GM19438 (cell line): ENCODE measurements at regions not wholly inside any gene's neighbourhood (a gene's known extent, or its start where the extent isn't known, plus 50 kb on each side); places are given as distances from the start of the nearest gene placed in this dataset.
"Not testable (repeated sequence)": the region's sequence is repeated elsewhere in the genome, so short reads cannot be mapped to it uniquely, and the experiment has no call there.

ENCODE experiments used
- ATAC-seq: cut with Tn5 transposase; IDR thresholded peaks from one replicate; pipeline ENCODE4 v1.9.1; 2021; ENCODE audit warnings: low read depth; ENCODE audit not compliant: unreplicated experiment

GRCh38 chr3:10653866-10654611 is 148.7 kb upstream of the ATP2B2 start:
- ATAC-seq = no peak

DNA sequence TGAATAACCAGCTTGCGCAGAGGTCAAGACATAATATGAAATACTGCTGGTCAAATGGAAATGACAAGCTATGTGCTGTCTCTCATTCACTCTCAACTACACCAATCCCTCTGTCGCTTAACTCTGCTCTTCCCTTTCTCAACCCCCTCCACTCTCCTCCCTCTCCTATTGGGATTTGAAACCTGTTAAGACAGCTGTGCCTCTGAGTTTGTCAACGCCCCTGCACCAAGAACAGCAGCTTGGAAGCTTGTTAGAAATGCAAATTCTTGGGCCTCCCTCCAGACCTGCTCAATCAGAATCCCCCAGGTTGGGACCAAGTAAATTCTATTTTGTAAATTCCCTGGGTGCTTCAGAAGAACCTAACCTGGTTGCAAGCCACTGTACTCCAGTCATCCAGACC is 149.7 kb upstream of the ATP2B2 start:
- no peak for ATAC-seq

DNA sequence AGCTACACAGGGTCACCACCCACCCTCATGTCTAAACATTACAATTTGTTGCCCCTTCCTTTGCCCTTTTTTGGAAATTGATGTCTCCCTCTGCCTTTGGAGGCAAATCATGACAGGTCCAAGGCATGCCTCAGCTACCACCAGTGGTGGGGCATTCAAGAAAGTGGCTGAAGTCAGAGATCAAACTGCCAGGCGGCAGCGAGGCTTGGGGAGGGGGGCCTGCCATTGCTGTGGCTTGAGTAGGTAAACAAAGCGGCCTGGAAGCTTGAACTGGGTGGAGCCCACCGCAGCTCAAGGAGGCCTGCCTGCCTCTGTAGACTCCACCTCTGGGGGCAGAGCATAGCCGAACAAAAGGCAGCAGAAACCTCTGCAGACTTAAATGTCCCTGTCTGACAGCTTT is 152.0 kb upstream of the ATP2B2 start:
- ATAC-seq = not testable (repeated sequence)

GRCh38 chr3:10665592-10665991 is 150.4 kb upstream of the SLC6A11 start:
- no peak for ATAC-seq

DNA sequence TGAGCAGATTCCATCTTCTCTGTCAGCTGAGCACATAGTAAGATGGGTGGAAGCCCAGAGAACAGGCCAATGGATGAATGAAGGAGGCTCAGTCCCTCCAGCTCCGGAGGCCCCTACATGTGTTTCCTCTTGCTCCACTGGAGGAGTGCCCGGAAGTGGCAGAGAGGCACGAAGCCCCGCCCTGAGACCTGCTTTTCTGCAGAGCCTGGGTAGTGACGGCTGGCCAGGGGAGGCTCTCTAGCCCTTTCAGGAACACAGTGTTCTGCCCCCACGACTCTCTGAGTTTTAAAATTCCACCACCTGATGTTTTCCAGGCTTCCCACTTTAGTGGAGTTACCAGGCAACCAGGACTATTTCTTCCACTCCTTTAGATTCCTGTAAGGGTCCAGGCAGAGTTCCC is 149.4 kb upstream of the SLC6A11 start:
- ATAC-seq = no peak

DNA sequence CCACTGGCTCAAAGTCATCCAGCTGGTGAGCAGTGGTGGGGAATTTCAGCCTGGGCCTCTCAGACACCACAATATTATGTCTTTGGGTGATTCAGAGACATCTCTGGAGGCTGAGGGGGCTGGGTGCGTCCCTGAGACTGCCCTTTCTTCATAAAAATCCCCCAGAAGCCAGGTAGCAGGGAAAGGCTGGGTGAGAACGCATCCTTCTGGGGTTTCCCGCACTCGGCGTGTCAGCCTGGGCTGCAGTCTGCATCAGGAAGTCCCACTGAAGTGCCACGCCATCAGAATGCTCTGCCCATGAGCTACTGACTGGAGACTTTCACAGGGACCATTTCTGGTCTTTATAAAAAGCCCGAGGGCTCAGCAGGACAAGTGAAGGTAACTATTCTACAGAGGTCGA is 148.8 kb upstream of the SLC6A11 start:
- ATAC-seq = no peak

GRCh38 chr3:10667901-10668476 is 148.0 kb upstream of the SLC6A11 start:
- no peak for ATAC-seq

DNA sequence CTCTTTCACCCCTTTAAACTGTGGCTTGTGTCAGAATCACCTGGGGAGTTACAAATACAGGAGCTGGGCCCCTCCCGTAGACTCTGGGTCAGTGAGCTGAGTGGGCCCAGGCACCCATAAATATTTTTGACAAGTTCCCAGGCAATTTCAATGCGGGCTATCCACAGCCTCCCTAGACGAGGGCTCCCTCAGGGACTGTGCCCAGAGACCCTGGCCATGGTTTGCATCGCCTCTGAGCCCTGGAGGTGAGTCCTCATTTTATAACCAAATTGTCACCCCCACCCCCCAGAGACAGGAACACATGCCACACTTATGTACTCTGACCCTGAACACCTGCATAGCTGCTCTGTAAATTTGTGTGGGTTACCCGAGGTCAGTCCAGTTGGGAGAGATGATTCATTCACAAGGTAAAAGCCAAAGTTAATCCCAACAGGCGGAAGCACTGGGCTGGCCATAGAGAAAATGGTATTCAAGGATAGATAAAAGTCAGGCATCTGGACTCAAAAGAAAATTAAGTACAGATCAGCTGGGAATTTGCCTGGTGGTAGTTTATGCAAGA is 146.5 kb upstream of the SLC6A11 start:
- ATAC-seq = no peak

DNA sequence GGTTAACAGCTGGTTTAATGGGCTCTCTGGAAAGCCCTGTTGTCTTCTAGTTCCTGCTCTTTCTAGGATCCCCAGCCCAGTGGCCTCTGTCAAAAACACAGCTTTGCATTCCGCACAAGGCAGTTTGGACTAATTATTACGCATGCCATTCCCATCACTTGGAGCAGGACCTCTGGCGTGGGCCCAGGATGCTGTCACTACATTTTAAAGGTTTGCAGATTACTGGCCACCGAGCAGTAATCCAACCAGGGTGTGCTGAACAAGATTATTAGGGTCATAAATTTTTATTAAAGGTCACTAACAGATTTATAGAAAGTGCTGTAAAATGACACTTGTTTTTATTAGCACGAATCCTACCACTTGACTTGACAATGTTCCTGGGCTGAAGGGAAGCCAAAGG is 143.6 kb upstream of the SLC6A11 start:
- no peak for ATAC-seq

GRCh38 chr3:10674578-10674977 is 141.4 kb upstream of the SLC6A11 start:
- ATAC-seq = no peak

GRCh38 chr3:10676905-10677304 is 139.1 kb upstream of the SLC6A11 start:
- ATAC-seq = no peak

DNA sequence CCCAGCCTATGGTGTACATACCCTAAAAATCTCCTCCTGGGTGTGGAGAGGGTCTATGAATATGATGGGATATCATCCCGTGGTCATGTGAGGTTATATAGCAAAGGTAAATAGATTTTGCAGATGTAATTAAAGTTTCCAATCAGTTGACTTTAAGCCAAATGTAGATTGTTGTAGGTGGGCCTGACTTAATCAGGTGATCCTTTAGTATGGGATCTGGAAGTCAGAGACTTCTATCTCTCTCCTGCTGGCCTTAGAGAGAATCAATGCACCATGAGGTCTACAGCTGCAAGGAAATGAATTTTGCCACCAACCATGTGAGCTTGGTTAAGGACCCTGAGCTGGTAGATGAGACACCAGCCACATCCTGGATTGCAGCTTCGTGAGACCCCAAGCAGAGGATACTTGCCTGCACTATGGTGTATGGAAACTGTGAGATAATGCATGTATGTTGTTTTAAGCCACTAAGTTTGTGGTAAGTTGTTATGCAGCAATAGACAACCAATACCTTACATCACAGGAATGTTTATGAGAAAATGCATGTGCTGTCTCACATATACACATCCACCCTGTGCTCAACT is 137.1 kb upstream of the SLC6A11 start:
- ATAC-seq = no peak

GRCh38 chr3:10680796-10681195 is 135.2 kb upstream of the SLC6A11 start:
- no peak for ATAC-seq

GRCh38 chr3:10682692-10683091 is 133.3 kb upstream of the SLC6A11 start:
- no peak for ATAC-seq

- ATAC-seq = no peak
These were observed 132.9 kb upstream of the SLC6A11 start for GRCh38 chr3:10683106-10683505.

DNA sequence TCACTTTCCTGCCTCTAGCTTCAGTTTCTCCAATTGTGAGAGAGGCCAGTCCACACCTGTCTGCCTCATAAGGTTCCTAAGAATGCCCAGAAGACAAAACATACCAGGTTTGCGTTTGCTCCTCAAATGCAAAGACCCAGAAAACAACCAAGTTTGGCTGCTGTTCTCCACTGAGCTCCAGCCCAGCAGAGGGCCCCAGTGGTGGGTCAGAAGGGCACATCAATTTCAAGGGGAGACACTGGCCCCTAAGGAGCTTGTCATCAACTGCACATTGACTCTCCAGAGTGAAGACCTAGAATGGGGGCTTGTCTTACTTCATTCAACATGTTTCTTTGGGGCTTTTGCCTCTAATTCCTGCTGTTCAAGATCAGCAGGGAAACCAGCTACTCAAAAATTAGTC is 127.9 kb upstream of the SLC6A11 start:
- ATAC-seq = no peak

DNA sequence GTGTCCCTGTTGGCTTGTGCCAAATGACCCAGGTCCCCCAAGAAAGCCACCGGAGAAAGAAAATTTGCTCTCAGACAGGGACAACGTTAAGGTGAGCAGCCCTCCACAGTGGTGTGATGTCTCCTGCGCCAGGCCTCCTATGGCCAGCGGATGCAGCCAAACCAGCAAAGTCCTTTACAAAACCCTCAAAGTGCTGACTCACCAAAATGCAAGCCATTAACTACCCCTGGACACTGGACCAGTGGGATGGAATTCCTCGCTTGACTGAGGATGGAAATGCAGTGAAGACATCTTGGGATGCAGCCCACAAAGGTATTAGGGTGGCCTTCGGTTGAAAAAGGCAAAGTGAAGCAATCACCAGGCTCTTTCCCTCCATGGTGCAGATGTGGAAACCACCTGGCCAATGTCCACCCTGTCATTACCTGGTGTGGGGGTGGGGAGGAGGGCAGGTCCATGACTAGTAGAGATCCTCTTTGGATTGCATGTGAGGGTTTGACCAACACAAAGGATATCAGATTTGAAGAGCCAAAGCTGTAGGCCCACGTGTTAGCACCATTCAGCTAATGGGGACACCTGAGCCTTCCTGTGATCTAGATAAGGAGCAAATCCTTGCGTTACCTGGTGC is 127.4 kb upstream of the SLC6A11 start:
- ATAC-seq = no peak

DNA sequence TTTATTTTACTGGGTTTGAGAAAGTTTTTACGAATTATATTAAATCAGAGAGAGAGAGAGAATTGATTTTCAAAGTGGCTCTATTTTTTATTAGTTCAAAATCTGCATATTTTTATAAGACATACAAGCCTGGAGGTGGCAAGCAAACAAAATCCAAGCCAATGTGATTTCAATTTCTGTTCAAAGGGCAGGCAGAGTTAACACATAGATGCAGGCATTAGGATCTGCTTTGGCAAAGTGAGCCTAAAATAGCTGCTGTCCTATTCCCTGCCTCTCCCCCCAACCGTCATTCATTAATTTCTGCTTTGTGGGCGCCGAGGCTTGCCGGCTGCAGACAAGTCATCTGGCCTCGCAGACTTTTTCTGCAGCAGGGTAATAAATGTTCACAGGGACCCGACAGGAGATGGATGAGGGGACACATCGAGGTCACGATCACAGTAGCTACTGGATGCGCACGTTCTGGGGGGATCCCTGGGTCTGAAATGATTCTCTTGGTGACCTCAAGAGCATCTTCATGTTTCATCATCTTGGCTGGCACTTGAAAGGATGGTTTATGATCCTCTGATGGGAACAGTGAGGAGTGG is 123.9 kb upstream of the SLC6A11 start:
- no peak for ATAC-seq

DNA sequence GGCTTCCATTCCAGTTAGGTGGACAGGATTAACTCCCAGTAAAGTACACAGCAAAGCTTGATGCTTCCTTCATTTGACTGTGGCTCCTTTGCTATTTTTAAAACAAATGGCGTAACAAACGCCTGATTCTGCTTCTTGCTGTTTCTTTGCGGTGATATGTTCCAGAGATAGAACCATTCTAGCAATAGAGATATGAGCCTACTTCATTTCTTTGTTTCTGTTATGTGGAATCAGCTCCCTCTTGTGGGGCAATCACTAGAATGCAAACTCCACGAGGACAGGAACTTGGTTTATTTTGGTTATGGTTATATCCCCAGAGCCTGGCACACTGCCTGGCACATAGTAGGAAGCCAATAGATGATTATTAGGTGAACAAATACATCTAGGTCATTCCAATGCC is 122.6 kb upstream of the SLC6A11 start:
- no peak for ATAC-seq

DNA sequence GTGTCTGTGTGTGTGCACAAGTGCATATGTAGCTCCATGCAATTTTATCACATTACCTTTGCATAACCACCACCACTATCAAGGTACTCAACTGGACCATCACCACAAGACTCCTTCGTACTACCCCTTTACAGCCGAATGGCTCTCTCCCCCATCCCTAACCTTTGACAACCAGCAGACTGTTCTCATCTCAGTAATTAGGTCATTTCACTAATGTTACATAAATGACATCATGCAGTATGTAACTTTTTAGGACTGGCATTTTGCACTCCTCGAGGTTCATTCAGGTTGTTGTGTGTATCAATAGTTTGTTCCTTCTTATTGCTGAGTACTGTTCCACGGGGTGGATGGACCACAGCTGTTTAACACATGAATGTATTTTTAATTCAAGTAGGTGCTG is 121.8 kb upstream of the SLC6A11 start:
- no peak for ATAC-seq

DNA sequence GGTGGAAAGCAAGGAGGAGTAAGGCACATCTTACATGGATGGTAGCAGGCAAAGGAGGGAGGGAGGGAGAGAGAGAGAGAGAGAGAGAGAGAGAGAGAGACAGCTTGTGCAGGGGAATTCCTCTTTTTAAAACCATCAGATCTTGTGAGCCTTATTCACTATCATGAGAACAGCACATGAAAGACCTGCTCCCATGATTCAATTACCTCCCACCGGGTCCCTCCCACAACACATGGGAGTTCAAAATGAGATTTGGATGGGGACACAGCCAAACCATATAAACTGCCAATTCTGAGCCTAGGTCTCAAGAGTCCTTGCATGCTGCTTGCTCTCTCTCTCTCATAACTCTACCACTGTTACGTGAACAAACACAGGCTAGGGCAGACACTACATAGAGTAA is 120.8 kb upstream of the SLC6A11 start:
- ATAC-seq = not testable (repeated sequence)
